ENCODE measurements at regions not wholly inside any gene's neighbourhood (a gene's known extent, or its start where the extent isn't known, plus 50 kb on each side); places are given as distances from the start of the nearest gene placed in this dataset.

- no peak for DNase-seq (ENCODE audit: extremely low spot score, unreplicated experiment)
- H3K27me3 Mint-ChIP-seq (ENCODE audit: unreplicated experiment): no peaks in the 10 kb centered on the region
- no peaks in the 10 kb centered on the region for H3K36me3 Mint-ChIP-seq (ENCODE audit: unreplicated experiment)
- no peaks in the 10 kb centered on the region for H3K4me1 Mint-ChIP-seq (ENCODE audit: unreplicated experiment)
- H3K9me3 Mint-ChIP-seq (ENCODE audit: unreplicated experiment): peaks cover 10% of the 10 kb centered on the region
- no peak for TF ChIP-seq CTCF (IDR thresholded peaks at IDR 0.05)
- H3K4me3 Mint-ChIP-seq (ENCODE audit: unreplicated experiment): no peak overlapping the region
- H3K27ac Mint-ChIP-seq (ENCODE audit: unreplicated experiment): no peak overlapping the region
Measured at GRCh38 chr12:24425601-24425970, 476.1 kb upstream of the SOX5 start.

GRCh38 chr12:24424889-24425600, 475.6 kb upstream of the SOX5 start:
- Mint-ChIP-seq H3K27me3 (ENCODE audit: unreplicated experiment) (no peaks in the 10 kb centered on the region), H3K9me3 (ENCODE audit: unreplicated experiment) (peaks cover 10% of the 10 kb centered on the region), H3K36me3 (ENCODE audit: unreplicated experiment) (no peaks in the 10 kb centered on the region), H3K4me3 (ENCODE audit: unreplicated experiment) (no peak overlapping the region), H3K4me1 (ENCODE audit: unreplicated experiment) (no peaks in the 10 kb centered on the region), H3K27ac (ENCODE audit: unreplicated experiment) (no peak overlapping the region)
- no peak for DNase-seq (ENCODE audit: extremely low spot score, unreplicated experiment)
- TF ChIP-seq CTCF (IDR thresholded peaks at IDR 0.05): no peak

GRCh38 chr12:24424376-24424775, 474.9 kb upstream of the SOX5 start:
- no peaks in the 10 kb centered on the region for H3K27me3 Mint-ChIP-seq (ENCODE audit: unreplicated experiment)
- H3K4me1 Mint-ChIP-seq (ENCODE audit: unreplicated experiment): no peaks in the 10 kb centered on the region
- H3K9me3 Mint-ChIP-seq (ENCODE audit: unreplicated experiment): peaks cover 10% of the 10 kb centered on the region
- no peak overlapping the region for H3K27ac Mint-ChIP-seq (ENCODE audit: unreplicated experiment)
- DNase-seq (ENCODE audit: extremely low spot score, unreplicated experiment): no peak
- H3K4me3 Mint-ChIP-seq (ENCODE audit: unreplicated experiment): no peak overlapping the region
- no peak for TF ChIP-seq CTCF (IDR thresholded peaks at IDR 0.05)
- H3K36me3 Mint-ChIP-seq (ENCODE audit: unreplicated experiment): no peaks in the 10 kb centered on the region

GRCh38 chr12:24423611-24424010, 474.1 kb upstream of the SOX5 start:
- peaks cover 10% of the 10 kb centered on the region for H3K9me3 Mint-ChIP-seq (ENCODE audit: unreplicated experiment)
- no peak overlapping the region for H3K27ac Mint-ChIP-seq (ENCODE audit: unreplicated experiment)
- H3K4me3 Mint-ChIP-seq (ENCODE audit: unreplicated experiment): no peak overlapping the region
- no peaks in the 10 kb centered on the region for H3K27me3 Mint-ChIP-seq (ENCODE audit: unreplicated experiment)
- H3K4me1 Mint-ChIP-seq (ENCODE audit: unreplicated experiment): no peaks in the 10 kb centered on the region
- DNase-seq (ENCODE audit: extremely low spot score, unreplicated experiment): no peak
- no peaks in the 10 kb centered on the region for H3K36me3 Mint-ChIP-seq (ENCODE audit: unreplicated experiment)
- TF ChIP-seq CTCF (IDR thresholded peaks at IDR 0.05): no peak

GRCh38 chr12:24421759-24422158, 472.3 kb upstream of the SOX5 start:
- H3K27me3 Mint-ChIP-seq (ENCODE audit: unreplicated experiment): no peaks in the 10 kb centered on the region
- no peak for DNase-seq (ENCODE audit: extremely low spot score, unreplicated experiment)
- H3K4me1 Mint-ChIP-seq (ENCODE audit: unreplicated experiment): no peaks in the 10 kb centered on the region
- no peak for TF ChIP-seq CTCF (IDR thresholded peaks at IDR 0.05)
- no peaks in the 10 kb centered on the region for H3K36me3 Mint-ChIP-seq (ENCODE audit: unreplicated experiment)
- no peak overlapping the region for H3K27ac Mint-ChIP-seq (ENCODE audit: unreplicated experiment)
- H3K9me3 Mint-ChIP-seq (ENCODE audit: unreplicated experiment): peaks cover 10% of the 10 kb centered on the region
- H3K4me3 Mint-ChIP-seq (ENCODE audit: unreplicated experiment): no peak overlapping the region
